Mesendoderm (in vitro differentiated cells): ENCODE measurements at regions not wholly inside any gene's neighbourhood (a gene's known extent, or its start where the extent isn't known, plus 50 kb on each side); places are given as distances from the start of the nearest gene placed in this dataset.
A peak's percentile ranks its signal among the peaks of the same experiment; 100 is the strongest.

ENCODE experiments used
- DNase-seq: peaks from one replicate; pipeline ENCODE4 v3.0.0; 2013
- H2AK5ac ChIP-seq: 2 replicates; pipeline ENCODE4 v1.6.1; 2013; ENCODE audit warnings: low read length, inconsistent platforms
- H2BK120ac ChIP-seq: 2 replicates; pipeline ENCODE4 v1.6.1; 2013; ENCODE audit warnings: low read depth, mild to moderate bottlenecking, low read length, moderate library complexity, mixed read lengths
- H2BK15ac ChIP-seq: replicated peaks from 2 replicates; pipeline ENCODE4 v1.6.1; 2013; ENCODE audit warnings: low read depth, mild to moderate bottlenecking, moderate library complexity
- H2BK5ac ChIP-seq: 2 replicates; pipeline ENCODE4 v1.6.1; 2013; ENCODE audit warnings: low read length, inconsistent platforms
- H3K18ac ChIP-seq: 2 replicates; pipeline ENCODE4 v1.6.1; 2013; ENCODE audit warnings: mild to moderate bottlenecking, low read length, mixed read lengths
- H3K23ac ChIP-seq: one replicate; pipeline ENCODE4 v1.6.1; 2013; ENCODE audit warnings: low read length
- H3K27ac ChIP-seq: 2 replicates; pipeline ENCODE4 v1.5.1; 2013; ENCODE audit warnings: low read depth, mild to moderate bottlenecking, inconsistent platforms, low read length, moderate library complexity
- H3K27me3 ChIP-seq: 2 replicates; pipeline ENCODE4 v1.6.1; 2013; ENCODE audit warnings: low read length, control low read depth, mild to moderate bottlenecking, inconsistent platforms; ENCODE audit not compliant: insufficient read depth, poor library complexity
- H3K36me3 ChIP-seq: 2 replicates; pipeline ENCODE4 v1.6.1; 2013; ENCODE audit warnings: low read length, inconsistent platforms; ENCODE audit not compliant: control insufficient read depth, insufficient read depth
- H3K4ac ChIP-seq: one replicate; pipeline ENCODE4 v1.6.1; 2013; ENCODE audit warnings: low read depth, mild to moderate bottlenecking, low read length, moderate library complexity
- H3K4me1 ChIP-seq: 2 replicates; pipeline ENCODE4 v1.6.1; 2013; ENCODE audit warnings: low read depth, low read length, inconsistent platforms; ENCODE audit not compliant: control insufficient read depth
- H3K4me2 ChIP-seq: 2 replicates; pipeline ENCODE4 v1.6.1; 2013; ENCODE audit warnings: low read length
- H3K4me3 ChIP-seq: 2 replicates; pipeline ENCODE4 v1.5.1; 2013; ENCODE audit warnings: mild to moderate bottlenecking, low read length
- H3K56ac ChIP-seq: one replicate; pipeline ENCODE4 v1.6.1; 2013; ENCODE audit warnings: low read length
- H3K79me1 ChIP-seq: 2 replicates; pipeline ENCODE4 v1.6.1; 2013; ENCODE audit warnings: low read length, inconsistent platforms
- H3K79me2 ChIP-seq: 2 replicates; pipeline ENCODE4 v1.6.1; 2013; ENCODE audit warnings: mild to moderate bottlenecking, low read length; ENCODE audit not compliant: control insufficient read depth, insufficient read depth
- H3K9ac ChIP-seq: 2 replicates; pipeline ENCODE4 v1.6.1; 2013; ENCODE audit warnings: low read length, inconsistent platforms
- H4K5ac ChIP-seq: one replicate; pipeline ENCODE4 v1.6.1; 2013; ENCODE audit warnings: low read length
- H4K8ac ChIP-seq: one replicate; pipeline ENCODE4 v1.6.1; 2013; ENCODE audit warnings: low read depth, mild to moderate bottlenecking, control low read depth, low read length, moderate library complexity
- WGBS: extraction: QIAGEN DNeasy Blood & Tissue Kit; methylation state at CpG from one replicate; pipeline ENCODE4 v1.1.7; 2013; ENCODE audit warnings: low lambda C conversion rate, missing lambda C conversion rate; ENCODE audit not compliant: insufficient coverage; ENCODE audit errors: extremely low coverage; 5-methylcytosine and 5-hydroxymethylcytosine counted together

DNA sequence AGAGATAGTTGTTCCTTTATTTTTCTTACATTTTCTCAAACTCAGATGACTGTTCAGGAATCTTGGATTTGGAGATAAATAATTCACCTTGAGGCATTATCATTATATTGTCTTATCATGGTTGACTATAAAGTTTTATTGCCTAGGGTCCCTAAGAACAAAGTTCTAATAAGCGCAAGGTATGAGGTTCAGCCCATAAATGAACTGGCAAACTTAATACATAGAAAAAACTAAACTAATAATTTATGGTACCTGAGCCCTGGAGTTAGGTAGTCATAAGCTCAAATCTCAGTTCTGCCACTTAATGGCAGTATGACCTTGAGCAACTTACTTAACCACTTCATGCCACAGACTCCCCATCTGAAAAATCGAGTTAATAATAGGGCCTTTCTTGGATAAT lies 334.0 kb upstream of the PBX1 start:
- Histone ChIP-seq H3K4ac (no peak overlapping the region), H2BK15ac (no peak overlapping the region), H3K27ac (no peak overlapping the region), H3K27me3 (no peaks in the 10 kb centered on the region), H3K18ac (no peak overlapping the region), H3K23ac (no peak overlapping the region), H3K79me2 (no peaks in the 10 kb centered on the region), H3K9ac (no peak overlapping the region), H3K4me2 (no peak overlapping the region), H2AK5ac (no peak overlapping the region), H4K5ac (no peak overlapping the region), H2BK120ac (no peak overlapping the region), H3K4me3 (no peak overlapping the region), H3K79me1 (no peaks in the 10 kb centered on the region), H4K8ac (no peak overlapping the region), H2BK5ac (no peak overlapping the region), H3K4me1 (no peaks in the 10 kb centered on the region), H3K56ac (no peak overlapping the region), H3K36me3 (no peaks in the 10 kb centered on the region)
- WGBS = no CpG with 5 or more reads among the region's 2 CpGs
- DNase-seq = no peak

DNA sequence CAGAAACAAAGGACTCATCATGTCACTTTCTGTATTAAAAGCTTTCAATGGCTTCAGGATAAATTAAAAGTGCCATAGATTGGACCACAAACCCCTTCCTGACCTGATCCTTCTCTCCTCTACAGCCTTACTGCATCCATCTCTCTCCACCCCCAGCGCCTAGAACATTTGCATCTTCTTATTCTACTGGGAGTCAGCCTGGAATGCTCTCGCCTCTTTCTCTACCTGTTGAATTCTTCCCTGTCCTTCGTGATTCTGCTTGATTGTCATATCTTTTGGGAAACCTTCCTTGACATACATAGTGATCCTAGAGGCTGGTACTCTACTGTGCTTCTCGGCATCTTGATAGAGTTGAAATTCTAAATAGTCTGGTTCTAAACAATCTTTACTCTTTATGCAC lies 332.0 kb upstream of the PBX1 start:
- Histone ChIP-seq H3K4me3 (no peak overlapping the region), H3K4ac (no peak overlapping the region), H3K9ac (no peak overlapping the region), H3K79me1 (no peaks in the 10 kb centered on the region), H3K18ac (no peak overlapping the region), H3K56ac (no peak overlapping the region), H3K36me3 (no peaks in the 10 kb centered on the region), H3K27ac (no peak overlapping the region), H3K4me1 (no peaks in the 10 kb centered on the region), H4K5ac (no peak overlapping the region), H4K8ac (no peak overlapping the region), H2AK5ac (no peak overlapping the region), H3K27me3 (no peaks in the 10 kb centered on the region), H2BK120ac (no peak overlapping the region), H3K79me2 (no peaks in the 10 kb centered on the region), H3K4me2 (no peak overlapping the region), H3K23ac (no peak overlapping the region), H2BK5ac (no peak overlapping the region), H2BK15ac (no peak overlapping the region)
- no peak for DNase-seq
- no CpG with 5 or more reads among the region's 4 CpGs for WGBS

GRCh38 chr1:164228928-164229327 lies 330.1 kb upstream of the PBX1 start:
- no peaks in the 10 kb centered on the region for H3K36me3 ChIP-seq
- H4K5ac ChIP-seq = no peak overlapping the region
- H3K4me1 ChIP-seq = no peaks in the 10 kb centered on the region
- no peak for DNase-seq
- no peak overlapping the region for H2BK120ac ChIP-seq
- H2BK15ac ChIP-seq = no peak overlapping the region
- H4K8ac ChIP-seq = no peak overlapping the region
- H3K79me1 ChIP-seq = no peaks in the 10 kb centered on the region
- H3K4me2 ChIP-seq = no peak overlapping the region
- WGBS = no CpG with 5 or more reads among the region's 6 CpGs
- H3K23ac ChIP-seq = no peak overlapping the region
- no peak overlapping the region for H3K9ac ChIP-seq
- H2BK5ac ChIP-seq = no peak overlapping the region
- H3K4ac ChIP-seq = no peak overlapping the region
- no peak overlapping the region for H3K4me3 ChIP-seq
- H3K27ac ChIP-seq = no peak overlapping the region
- H3K27me3 ChIP-seq = no peaks in the 10 kb centered on the region
- H2AK5ac ChIP-seq = no peak overlapping the region
- no peaks in the 10 kb centered on the region for H3K79me2 ChIP-seq
- no peak overlapping the region for H3K18ac ChIP-seq
- no peak overlapping the region for H3K56ac ChIP-seq

GRCh38 chr1:164233149-164233548 lies 325.8 kb upstream of the PBX1 start:
- DNase-seq = no peak
- Histone ChIP-seq H3K4me2 (no peak overlapping the region), H3K4me1 (no peaks in the 10 kb centered on the region), H3K27ac (no peak overlapping the region), H2BK5ac (no peak overlapping the region), H3K36me3 (no peaks in the 10 kb centered on the region), H3K23ac (no peak overlapping the region), H3K18ac (no peak overlapping the region), H2BK15ac (no peak overlapping the region), H3K56ac (no peak overlapping the region), H2BK120ac (no peak overlapping the region), H3K9ac (no peak overlapping the region), H3K4me3 (no peak overlapping the region), H4K5ac (no peak overlapping the region), H3K27me3 (no peaks in the 10 kb centered on the region), H3K79me2 (no peaks in the 10 kb centered on the region), H3K79me1 (no peaks in the 10 kb centered on the region), H4K8ac (no peak overlapping the region), H3K4ac (no peak overlapping the region), H2AK5ac (no peak overlapping the region)
- no CpG with 5 or more reads among the region's 3 CpGs for WGBS

GRCh38 chr1:164240081-164240480 lies 318.9 kb upstream of the PBX1 start:
- Histone ChIP-seq H3K79me1 (no peaks in the 10 kb centered on the region), H3K27ac (no peak overlapping the region), H3K4me3 (no peak overlapping the region), H3K79me2 (no peaks in the 10 kb centered on the region), H3K27me3 (no peaks in the 10 kb centered on the region), H3K4me1 (no peaks in the 10 kb centered on the region), H4K8ac (no peak overlapping the region), H2BK15ac (no peak overlapping the region), H3K9ac (no peak overlapping the region), H3K18ac (no peak overlapping the region), H2AK5ac (no peak overlapping the region), H3K4me2 (no peak overlapping the region), H3K36me3 (no peaks in the 10 kb centered on the region), H3K56ac (no peak overlapping the region), H3K4ac (no peak overlapping the region), H3K23ac (no peak overlapping the region), H2BK120ac (no peak overlapping the region), H4K5ac (no peak overlapping the region), H2BK5ac (no peak overlapping the region)
- no CpG with 5 or more reads among the region's 4 CpGs for WGBS
- DNase-seq = peak; percentile 66

- Histone ChIP-seq H3K4me1 (no peaks in the 10 kb centered on the region), H2BK5ac (no peak overlapping the region), H3K56ac (no peak overlapping the region), H3K23ac (no peak overlapping the region), H3K9ac (no peak overlapping the region), H4K5ac (no peak overlapping the region), H2BK120ac (no peak overlapping the region), H3K18ac (no peak overlapping the region), H2AK5ac (no peak overlapping the region), H3K4me2 (no peak overlapping the region), H3K27me3 (no peaks in the 10 kb centered on the region), H3K4ac (no peak overlapping the region), H3K27ac (no peak overlapping the region), H4K8ac (no peak overlapping the region), H3K79me1 (no peaks in the 10 kb centered on the region), H2BK15ac (no peak overlapping the region), H3K36me3 (no peaks in the 10 kb centered on the region), H3K79me2 (no peaks in the 10 kb centered on the region), H3K4me3 (no peak overlapping the region)
- DNase-seq = no peak
Measured at GRCh38 chr1:164250365-164250764, 308.6 kb upstream of the PBX1 start.
